Ishikawa (cell line): ENCODE measurements at regions not wholly inside any gene's neighbourhood (a gene's known extent, or its start where the extent isn't known, plus 50 kb on each side); places are given as distances from the start of the nearest gene placed in this dataset.

Source experiments
- CEBPB ChIP-seq: IDR thresholded peaks from 2 replicates; pipeline ENCODE4 v1.6.1; 2012
- CREB1 ChIP-seq: IDR thresholded peaks from 2 replicates; pipeline ENCODE4 v1.6.1; 2012; ENCODE audit warnings: low read depth
- EGR1 ChIP-seq: IDR thresholded peaks from 2 replicates; pipeline ENCODE4 v1.6.1; 2012
- EP300 ChIP-seq: IDR thresholded peaks from 2 replicates; pipeline ENCODE4 v1.6.1; 2012; ENCODE audit warnings: borderline replicate concordance
- FOXM1 ChIP-seq: IDR thresholded peaks from 2 replicates; pipeline ENCODE4 v1.6.1; 2012; ENCODE audit warnings: low read depth, borderline replicate concordance
- NFIC ChIP-seq: IDR thresholded peaks from 2 replicates; pipeline ENCODE4 v1.6.1; 2012
- RAD21 ChIP-seq: IDR thresholded peaks from 2 replicates; pipeline ENCODE4 v1.6.1; 2012; ENCODE audit warnings: low read depth
- TAF1 ChIP-seq: IDR thresholded peaks from 2 replicates; pipeline ENCODE4 v1.6.1; 2012; ENCODE audit warnings: low read depth, mild to moderate bottlenecking
- TCF12 ChIP-seq: IDR thresholded peaks from 2 replicates; pipeline ENCODE4 v1.6.1; 2012; ENCODE audit warnings: low read depth
- TEAD4 ChIP-seq: IDR thresholded peaks from 2 replicates; pipeline ENCODE4 v1.6.1; 2012
- USF1 ChIP-seq: IDR thresholded peaks from 2 replicates; pipeline ENCODE4 v1.6.1; 2012
- YY1 ChIP-seq: IDR thresholded peaks from 2 replicates; pipeline ENCODE4 v1.6.1; 2012; ENCODE audit warnings: low read depth
- ZBTB7A ChIP-seq: IDR thresholded peaks from 2 replicates; pipeline ENCODE4 v1.6.1; 2012; ENCODE audit warnings: low read depth
- TF ChIP-seq, protein P1 (sequence below): IDR thresholded peaks from 2 replicates; pipeline ENCODE4 v1.6.1; 2012; ENCODE audit warnings: low read depth, mild to moderate bottlenecking
- TF ChIP-seq, protein P2 (sequence below): IDR thresholded peaks from 2 replicates; pipeline ENCODE4 v1.6.1; 2012

- TF ChIP-seq EGR1 (no peak), TAF1 (no peak), TEAD4 (no peak), EP300 (no peak), FOXM1 (no peak), CREB1 (no peak), ZBTB7A (no peak), USF1 (no peak), NFIC (no peak), CEBPB (no peak), RAD21 (no peak), TCF12 (no peak), YY1 (no peak)
- TF ChIP-seq, protein P1, sequence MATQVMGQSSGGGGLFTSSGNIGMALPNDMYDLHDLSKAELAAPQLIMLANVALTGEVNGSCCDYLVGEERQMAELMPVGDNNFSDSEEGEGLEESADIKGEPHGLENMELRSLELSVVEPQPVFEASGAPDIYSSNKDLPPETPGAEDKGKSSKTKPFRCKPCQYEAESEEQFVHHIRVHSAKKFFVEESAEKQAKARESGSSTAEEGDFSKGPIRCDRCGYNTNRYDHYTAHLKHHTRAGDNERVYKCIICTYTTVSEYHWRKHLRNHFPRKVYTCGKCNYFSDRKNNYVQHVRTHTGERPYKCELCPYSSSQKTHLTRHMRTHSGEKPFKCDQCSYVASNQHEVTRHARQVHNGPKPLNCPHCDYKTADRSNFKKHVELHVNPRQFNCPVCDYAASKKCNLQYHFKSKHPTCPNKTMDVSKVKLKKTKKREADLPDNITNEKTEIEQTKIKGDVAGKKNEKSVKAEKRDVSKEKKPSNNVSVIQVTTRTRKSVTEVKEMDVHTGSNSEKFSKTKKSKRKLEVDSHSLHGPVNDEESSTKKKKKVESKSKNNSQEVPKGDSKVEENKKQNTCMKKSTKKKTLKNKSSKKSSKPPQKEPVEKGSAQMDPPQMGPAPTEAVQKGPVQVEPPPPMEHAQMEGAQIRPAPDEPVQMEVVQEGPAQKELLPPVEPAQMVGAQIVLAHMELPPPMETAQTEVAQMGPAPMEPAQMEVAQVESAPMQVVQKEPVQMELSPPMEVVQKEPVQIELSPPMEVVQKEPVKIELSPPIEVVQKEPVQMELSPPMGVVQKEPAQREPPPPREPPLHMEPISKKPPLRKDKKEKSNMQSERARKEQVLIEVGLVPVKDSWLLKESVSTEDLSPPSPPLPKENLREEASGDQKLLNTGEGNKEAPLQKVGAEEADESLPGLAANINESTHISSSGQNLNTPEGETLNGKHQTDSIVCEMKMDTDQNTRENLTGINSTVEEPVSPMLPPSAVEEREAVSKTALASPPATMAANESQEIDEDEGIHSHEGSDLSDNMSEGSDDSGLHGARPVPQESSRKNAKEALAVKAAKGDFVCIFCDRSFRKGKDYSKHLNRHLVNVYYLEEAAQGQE = no peak
- TF ChIP-seq, protein P2, sequence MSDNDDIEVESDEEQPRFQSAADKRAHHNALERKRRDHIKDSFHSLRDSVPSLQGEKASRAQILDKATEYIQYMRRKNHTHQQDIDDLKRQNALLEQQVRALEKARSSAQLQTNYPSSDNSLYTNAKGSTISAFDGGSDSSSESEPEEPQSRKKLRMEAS = no peak
These were observed 138.6 kb upstream of the MARCKS start for GRCh38 chr6:113718588-113718987.

GRCh38 chr6:113719064-113719463 lies 138.1 kb upstream of the MARCKS start:
- TF ChIP-seq YY1 = no peak
- TF ChIP-seq FOXM1 = no peak
- no peak for TF ChIP-seq CREB1
- no peak for TF ChIP-seq RAD21
- TF ChIP-seq, protein P2 = no peak
- no peak for TF ChIP-seq TEAD4
- TF ChIP-seq TAF1 = no peak
- no peak for TF ChIP-seq ZBTB7A
- TF ChIP-seq CEBPB = no peak

- TF ChIP-seq, protein P2 = no peak
- TF ChIP-seq CREB1 (no peak), USF1 (no peak), CEBPB (no peak), TAF1 (no peak), TCF12 (no peak), EGR1 (no peak), YY1 (no peak), TEAD4 (no peak), ZBTB7A (no peak), RAD21 (no peak), EP300 (no peak), NFIC (no peak), FOXM1 (no peak)
- TF ChIP-seq, protein P1 = no peak
These were observed 137.6 kb upstream of the MARCKS start for GRCh38 chr6:113719545-113719944.

- TF ChIP-seq TAF1 = no peak
- no peak for TF ChIP-seq EP300
- no peak for TF ChIP-seq TCF12
These were observed 134.0 kb upstream of the MARCKS start for GRCh38 chr6:113723182-113723581.

DNA sequence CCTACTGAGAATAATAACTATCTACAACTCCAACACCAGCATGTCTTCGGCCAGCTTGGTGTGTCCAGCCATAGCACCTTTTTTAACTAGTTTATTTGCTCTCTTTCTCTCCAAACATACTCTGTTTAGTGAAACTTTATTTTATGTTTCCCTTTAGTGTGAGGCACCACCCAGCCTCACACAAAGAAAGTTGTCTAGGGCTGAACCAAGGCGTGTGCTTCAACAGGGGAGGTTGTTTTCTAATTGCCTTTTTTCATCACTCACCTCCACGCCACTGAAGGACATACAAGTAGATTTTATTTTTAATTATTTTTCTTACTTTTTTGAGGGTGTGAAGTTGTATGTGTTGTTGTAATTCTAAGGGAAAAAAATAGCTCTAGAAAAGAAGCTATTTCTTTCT lies 125.6 kb upstream of the MARCKS start:
- TF ChIP-seq, protein P1 = no peak
- TF ChIP-seq CEBPB (no peak), TEAD4 (no peak), USF1 (no peak), EGR1 (no peak), TAF1 (no peak), YY1 (no peak), ZBTB7A (no peak), RAD21 (no peak), NFIC (no peak), FOXM1 (no peak), TCF12 (no peak), CREB1 (no peak), EP300 (no peak)
- TF ChIP-seq, protein P2 = no peak
